ENCODE measurements at regions not wholly inside any gene's neighbourhood (a gene's known extent, or its start where the extent isn't known, plus 50 kb on each side); places are given as distances from the start of the nearest gene placed in this dataset.
A peak's percentile ranks its signal among the peaks of the same experiment; 100 is the strongest.
"Not testable (repeated sequence)": the region's sequence is repeated elsewhere in the genome, so short reads cannot be mapped to it uniquely, and the experiment has no call there.

DNA sequence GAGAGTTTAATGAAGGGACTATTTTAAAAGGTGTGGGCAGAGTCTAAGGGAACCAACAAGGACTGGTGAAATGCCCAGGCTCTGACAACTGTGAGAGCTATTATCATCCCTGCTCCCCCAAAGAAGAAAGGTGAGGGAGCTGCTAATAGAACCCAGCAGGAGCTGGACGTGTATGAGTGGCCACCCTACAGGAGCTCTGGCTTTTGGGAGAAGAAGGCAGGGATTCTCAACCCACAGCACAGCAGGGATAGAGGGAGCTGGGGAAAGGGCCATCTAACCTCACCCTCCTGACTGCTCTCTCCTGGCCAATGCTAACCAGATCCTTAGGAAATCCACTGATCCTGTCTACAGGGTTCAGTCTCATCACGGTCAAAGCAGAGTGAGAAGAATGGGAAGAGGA, 57.1 kb downstream of the GRIN2B start:
- no peak for DNase-seq

DNA sequence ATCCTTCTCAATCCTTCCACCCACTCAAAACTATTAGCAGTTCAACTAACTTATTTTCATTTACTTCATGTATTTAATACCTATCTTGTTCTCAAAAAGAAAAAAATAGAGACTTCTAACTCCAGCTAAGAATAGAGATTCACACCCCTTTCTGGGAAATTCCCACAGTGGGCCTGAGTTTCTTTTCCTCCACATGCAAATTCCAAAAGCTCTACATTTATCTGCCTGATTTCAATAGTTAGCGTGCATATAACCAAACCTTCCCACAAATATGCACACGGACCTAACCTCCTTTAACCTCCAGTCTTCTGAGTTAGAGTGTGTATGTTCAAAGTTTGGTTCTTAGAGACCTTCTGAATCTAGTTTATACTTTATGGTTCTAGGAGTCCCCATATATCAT, 62.5 kb downstream of the GRIN2B start:
- no peak for DNase-seq

DNA sequence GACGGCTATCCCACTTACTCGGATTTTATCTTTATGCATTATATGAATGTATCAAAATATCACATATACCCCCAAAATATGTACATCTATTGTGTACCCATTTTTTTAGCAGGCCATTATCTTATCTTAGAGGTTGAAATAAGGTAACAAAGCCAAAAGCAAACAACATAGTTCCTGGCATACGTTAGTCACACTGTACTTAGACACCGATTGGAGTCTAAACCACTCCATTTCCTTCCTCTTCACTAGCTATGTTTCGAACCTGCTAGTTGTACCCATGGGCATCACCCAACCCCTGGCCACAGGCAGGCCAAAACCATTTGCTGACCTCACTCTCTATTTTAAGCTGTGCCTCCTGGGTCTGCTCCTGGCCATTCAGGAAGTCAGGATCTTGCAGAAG, 66.3 kb downstream of the GRIN2B start:
- DNase-seq = no peak

DNA sequence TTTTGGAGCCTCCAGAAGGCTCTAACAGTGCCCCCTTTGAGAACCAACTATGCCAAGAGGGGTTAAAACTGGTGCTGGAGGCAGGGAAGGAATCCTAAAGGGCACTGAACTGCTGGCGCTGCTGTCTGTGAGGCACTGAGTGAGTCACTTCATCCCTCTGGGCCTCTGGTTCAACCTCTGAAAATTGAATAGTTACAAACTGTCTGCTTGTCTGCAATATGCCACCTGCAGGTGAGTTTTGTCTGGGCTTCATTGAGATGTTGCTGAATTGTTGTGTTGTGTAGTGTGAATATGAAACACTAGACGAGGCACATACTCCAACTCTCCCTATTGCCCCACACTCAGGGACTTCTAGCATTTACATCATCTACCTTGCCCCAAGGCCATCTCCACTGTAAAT, 68.0 kb downstream of the GRIN2B start:
- no peak for DNase-seq

DNA sequence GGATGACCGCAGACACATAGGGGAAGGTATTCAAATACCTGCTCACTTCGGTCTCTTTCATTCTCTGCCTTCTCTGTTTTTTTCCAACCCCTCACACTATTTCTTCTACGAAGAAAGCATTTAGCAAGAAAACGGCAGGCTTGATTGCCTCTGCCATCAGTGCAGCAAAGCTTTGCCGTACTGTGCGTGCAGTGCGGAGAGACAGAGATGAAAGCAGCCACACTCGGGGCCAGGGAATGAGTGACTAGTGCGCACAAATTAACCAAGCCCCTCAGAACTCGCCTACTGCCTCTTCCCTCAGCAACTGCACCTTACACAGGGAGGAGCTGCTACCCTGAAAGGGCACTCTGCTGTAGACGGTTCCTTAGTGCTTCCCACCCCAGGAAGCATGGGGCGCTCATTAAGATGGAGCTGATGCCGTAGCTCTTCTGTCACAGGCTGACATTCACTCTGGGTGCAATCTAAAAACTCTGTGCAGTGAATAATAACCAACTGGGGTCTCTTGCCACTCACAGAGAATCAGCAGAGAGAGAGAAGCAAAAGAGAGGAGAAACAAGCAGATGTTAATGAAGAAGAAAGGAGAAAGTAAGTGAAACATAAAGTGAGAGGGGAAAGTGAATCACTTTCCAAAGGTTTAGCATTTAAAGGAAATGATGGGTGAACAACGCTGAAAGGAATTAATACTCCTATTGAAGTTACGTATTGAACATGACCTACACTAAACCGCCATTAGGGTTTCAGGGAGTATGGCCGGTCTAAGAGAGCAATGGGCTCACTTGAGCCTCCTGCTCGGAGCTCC, 69.4 kb downstream of the GRIN2B start:
- no peak for DNase-seq

DNA sequence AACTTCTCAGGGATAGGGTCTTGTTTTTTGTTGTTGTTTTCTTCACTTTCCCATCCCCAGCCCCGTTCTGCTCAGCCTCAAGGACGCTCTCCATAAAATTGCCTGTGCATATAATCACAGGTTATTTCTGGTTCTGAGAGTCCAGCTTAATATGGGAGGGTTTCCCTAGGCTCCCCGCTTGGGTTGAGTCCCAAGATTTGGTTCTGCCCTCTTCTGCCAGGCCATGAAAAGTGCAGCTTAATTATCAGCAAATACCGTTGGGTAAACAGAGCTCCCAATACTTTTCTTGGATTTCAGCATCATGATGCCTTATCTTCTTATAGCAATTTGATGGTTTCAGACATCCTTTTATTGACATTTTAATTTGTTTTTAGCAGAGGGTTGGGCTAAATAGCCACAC, 75.6 kb downstream of the GRIN2B start:
- no peak for DNase-seq

DNA sequence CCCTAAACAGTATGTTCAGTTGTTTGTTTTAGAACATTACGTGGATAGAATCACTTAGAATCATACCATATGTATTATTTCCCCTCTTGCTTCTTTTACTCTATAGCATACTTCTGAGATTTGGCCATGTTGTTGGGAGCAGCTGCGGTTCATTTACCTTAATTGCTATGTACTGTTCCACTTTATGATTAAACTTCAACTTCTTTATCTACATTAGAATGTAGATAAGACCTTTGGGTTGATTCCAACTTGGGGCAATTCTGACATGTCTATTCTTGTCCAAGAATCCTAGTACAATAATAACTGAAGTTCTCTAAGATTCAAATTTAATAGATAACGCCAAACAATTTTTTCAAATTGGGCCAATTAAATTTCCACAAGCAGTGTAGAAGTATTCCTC, 80.7 kb downstream of the GRIN2B start:
- no peak for DNase-seq

DNA sequence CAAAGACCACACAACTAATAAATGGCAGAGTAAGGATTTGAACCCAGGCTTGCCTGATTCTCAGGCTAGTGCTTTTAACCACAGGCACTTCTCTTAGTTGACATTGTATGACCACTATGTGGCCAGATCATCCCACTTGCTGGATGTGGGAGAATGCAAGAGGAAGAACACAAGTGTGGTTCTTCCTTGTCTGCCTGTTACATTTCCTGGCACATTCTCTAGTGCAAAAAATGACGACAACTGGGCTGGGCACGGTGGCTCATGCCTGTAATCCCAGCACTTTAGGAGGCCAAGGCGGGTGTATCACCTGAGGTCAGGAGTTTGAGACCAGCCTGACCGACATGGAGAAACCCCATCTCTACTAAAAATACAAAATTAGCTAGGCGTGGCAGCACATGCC, 83.0 kb downstream of the GRIN2B start:
- DNase-seq = not testable (repeated sequence)

DNA sequence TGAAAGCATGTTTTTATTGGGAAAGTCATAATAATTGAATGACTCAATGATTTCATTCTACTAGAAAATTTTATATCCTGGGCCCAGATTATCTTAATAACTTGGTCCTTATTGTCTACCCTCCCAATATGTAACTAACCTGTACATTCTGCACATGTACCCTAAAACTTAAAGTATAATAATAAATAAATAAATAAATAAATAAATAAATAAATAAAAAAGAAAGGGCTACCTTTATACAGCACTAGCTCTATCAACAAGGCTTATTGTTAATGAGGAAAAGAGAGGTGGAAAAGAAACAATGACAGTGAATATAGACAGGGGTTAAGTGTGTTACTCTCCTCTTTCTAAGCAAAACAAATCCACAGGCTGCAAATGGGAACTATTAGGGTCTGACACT, 83.6 kb downstream of the GRIN2B start:
- DNase-seq = no peak

DNA sequence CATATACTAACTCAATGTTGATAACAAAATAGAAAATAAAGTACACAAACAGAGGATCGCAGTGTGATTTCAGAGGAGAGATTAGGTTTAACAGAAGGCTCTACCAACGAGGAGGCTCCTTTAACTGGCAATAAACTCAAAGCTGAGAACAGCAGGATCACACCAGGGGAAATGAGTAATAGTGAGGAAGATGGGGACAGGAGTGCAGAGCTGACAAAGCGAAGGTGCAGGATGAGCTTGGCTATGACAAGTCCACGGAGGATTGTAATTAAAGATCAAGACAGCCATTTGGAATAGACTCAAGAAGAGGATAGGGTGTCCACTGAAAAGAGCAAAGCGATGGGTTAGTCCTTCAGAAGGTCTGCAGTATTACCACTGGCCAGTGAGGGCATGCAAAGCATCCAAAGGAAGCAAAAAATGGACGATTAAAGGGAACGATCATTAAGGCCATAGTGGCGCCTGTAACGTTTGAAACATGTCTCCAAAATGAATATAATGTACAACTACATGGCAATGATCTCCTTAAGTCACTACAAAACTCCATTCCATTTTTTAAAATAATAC, 85.3 kb downstream of the GRIN2B start:
- DNase-seq = no peak

DNA sequence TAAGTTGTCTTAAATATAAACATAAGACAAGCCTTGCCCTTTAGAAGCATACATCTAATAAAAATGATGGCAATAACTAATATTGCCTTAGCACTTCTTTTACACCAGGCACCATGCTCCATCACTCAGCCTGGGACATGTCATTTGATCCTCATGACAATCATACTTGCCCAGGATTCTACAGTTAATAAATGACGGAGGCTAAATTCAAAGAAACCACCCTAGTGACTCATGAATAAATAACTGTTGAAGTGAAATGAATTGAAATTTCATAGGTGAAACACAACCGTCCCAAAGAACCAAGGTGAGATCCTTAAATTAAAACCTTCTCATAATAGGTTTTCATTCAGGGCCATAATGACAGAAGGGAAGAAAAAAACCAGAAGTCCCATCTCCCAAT, 89.5 kb downstream of the GRIN2B start:
- no peak for DNase-seq

DNA sequence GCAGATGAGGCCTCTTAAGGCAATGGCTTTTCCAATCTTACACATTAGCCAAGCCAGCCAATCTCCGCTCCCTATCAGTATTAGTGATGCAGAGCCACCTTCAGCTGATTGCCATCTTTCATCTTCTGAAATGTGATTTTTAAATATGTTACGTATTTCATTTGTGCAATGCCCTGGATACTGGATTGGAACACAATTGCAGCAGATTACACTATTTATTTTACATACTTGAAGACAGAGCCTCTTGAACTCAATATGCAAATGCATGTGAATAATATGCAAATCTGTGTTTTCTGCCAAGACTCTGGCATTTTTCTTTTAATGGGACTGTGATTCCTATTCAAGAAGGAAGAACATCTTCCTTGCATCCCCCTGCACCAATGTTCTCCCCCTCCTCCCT, 90.5 kb downstream of the GRIN2B start:
- DNase-seq = no peak

DNA sequence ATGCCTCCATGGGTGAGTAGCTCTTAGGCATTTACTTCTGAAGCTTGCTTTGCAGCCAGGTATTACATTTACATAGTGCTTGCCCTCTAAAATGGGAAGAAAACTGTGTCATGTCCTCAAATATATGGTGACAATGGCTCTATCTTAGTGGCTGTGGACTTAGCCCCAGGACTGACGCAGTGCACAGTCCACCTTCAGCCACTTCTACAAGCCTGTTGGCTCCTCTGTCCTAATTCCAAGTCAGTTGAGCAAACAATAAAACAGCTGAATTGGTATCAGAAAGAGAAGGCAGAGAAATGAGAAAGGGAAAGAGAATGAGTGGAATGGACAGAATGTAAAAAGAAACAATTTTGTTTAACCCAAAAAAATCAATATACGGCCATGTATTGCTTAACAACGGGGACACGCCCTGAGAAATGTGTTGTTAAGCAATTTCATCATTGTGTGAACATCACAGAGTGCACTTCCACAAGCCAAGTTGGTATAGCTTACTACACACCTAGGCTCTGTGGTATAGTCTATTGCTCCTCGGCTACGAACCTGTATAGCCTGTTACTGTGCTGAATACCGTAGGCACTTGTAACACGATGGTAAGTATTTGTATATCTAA, 93.5 kb downstream of the GRIN2B start:
- DNase-seq = no peak

DNA sequence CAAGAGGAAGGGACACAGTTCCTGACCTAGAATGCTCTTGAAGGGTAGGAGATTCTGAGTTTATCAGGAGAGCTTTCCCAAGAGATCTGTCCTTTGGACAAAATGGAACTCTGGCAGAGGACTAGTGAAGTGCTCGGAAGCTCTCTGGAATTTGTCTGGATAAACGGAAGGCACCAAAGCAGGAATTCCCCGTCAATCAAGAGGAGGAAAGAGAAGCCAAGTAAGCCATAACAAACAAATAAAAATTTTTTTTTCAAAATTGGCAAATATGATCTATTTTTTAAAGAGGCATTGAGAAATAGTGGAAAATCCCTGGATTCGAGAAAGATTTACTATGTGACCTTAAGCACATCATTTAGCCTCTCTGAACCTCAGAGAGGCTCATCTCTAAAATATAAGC, 99.2 kb downstream of the GRIN2B start:
- DNase-seq = no peak

DNA sequence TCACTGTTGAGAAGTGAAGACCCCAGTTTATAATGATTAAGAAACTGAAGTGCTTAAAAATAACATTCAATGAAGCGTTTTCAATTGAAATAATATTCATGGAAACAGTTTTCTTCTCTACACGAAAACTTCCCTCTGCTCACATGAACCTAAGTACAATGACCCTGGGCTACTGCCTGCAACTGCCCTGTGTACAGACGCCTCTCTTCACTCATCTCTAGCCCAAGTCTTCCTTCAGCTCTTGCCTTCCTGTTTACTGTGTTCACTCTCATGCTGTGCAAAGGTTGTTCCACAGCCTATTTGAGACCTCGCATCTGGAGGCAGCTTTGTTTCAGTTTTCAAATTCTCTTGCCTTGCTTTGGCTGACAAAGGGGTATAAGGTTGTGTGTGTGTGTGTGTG, 100.8 kb downstream of the GRIN2B start:
- no peak for DNase-seq

DNA sequence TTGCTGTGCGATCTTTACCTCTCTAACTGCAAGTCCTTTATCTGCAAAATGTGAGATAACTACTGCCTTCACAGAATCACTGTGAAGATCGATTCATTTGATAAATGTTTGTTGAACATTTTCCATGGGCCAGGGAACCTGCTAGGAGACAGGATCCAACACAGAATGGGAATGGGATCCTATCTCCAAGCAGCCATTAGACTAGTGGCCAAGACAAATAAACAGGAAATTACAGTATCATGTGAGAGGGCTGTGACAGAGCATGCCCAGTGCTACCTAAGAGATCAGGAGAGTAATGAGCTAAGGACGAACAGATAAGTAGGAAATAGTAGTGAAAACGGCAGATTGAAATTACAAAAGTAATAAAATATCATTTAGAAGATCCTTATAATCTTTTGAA, 105.7 kb downstream of the GRIN2B start:
- no peak for DNase-seq

DNA sequence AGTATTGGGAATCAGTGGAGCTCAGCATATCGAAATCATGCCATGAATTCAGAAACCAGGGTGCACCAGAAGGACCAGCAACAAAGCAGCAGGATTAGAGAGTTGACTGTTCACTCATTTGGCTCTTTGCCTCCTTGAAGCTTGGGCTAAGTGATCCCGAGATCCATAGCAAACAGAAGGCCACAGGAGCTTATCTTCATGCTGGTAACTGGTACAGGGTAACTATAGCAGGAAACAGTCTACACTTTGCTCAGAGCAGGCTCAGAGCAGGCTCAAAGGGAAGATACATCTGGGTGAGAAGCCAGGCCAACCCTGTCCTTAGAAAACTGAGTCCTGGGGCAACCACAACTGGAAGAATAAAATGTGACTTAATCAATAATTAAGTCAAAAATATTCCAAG, 111.1 kb downstream of the GRIN2B start:
- DNase-seq = no peak

DNA sequence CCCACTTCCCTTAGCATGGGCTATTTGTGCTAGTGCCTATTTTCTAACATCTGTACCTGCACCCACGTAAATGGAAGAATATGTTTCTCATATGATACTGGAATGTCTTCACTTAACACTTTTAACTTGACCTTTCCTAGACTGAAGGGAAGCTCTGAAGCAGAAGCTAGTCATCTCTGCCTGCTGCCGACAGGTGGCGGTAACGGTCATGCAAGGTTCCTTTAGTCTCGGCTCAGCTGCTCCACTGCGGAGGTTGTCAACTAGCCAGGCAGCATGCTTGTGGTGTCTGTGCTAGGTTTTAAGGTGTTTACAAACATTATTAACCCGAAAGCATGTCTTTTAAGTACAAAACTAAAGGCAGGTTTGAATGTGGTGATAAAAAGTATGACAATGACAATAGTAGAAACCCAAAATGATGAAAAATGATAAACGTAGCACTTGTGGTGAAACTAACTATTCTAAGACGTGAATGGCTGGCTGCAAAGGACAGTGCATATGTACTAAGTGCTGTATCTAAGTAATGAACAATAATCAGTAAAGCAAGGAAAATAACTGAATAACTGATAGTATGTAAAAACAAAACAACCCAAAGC, 117.2 kb downstream of the GRIN2B start:
- DNase-seq = peak; percentile 30

DNA sequence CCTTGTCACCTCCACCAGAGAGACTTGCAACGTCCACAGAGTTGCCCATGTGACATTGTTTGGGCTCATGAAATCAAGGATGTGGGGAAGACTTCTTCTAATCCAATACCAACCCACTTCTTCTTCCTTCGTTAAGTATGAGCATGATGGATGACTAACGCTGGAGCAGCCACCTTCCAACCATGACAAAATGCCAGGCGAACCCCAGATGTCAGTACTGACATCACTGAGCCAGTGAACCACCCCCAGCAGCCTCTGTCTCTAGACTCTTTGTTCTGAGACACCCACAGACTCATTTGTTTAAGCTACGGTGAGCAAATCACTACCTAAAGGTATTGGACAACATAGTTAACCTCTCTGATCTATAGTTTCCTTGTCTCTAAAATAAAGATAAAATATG, 123.7 kb downstream of the GRIN2B start:
- no peak for DNase-seq

DNA sequence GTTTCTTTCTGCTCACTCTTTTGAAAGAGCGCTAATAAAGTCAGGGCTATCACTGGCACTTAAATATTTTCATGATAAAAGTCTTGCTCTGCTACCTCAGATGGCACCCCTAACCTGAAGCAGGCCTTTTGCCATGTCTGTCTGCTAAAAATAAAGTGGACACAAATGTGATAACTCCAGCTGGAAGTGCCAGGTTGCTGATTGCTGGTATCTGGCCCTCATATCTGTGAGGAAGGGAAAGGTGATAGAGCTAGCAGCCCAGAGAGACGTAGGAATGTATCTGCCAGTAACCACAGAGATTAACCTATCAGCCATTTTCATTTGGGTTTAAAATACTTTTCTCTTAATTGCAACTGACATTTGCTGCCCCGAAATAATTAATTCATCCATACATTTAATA, 127.9 kb downstream of the GRIN2B start:
- no peak for DNase-seq

DNA sequence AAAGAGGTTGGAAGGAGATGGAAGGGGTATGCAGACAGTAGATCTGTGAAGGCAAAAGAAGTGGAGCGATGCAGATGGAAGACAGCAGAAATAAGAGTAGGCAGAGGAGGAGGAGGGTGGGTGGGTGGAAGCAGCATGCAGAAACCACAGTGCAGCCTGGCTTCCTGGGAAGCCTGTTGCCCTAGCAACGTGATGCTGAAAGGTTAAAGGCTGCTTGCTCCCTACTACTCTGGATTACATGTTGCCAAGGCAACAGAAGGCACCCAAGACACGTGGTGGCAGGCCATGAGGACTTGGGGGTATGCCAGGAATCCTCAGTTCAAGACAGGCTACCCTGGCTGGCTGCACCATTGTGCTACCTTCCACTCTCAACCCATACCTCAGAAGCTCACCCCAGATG, 129.6 kb downstream of the GRIN2B start:
- DNase-seq = no peak

DNA sequence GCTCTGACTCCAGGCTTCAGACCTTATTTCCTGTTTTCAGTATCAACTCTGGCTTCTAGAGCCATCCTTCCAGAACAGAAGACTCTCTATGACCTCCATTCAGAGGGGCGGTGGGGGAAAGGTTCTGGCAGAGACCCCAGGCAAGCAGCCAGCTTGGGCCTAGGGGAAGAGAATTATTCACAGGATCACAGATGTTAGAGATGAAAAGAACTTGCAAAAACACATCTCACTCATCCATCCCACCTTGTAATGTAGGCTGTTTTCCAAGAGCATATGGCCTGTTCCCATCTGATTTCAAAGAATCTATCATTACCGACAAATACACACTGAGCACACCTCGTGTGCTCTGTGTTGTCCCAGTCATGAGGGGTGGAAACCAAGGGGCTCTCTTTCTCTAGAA, 131.9 kb downstream of the GRIN2B start:
- DNase-seq = no peak

DNA sequence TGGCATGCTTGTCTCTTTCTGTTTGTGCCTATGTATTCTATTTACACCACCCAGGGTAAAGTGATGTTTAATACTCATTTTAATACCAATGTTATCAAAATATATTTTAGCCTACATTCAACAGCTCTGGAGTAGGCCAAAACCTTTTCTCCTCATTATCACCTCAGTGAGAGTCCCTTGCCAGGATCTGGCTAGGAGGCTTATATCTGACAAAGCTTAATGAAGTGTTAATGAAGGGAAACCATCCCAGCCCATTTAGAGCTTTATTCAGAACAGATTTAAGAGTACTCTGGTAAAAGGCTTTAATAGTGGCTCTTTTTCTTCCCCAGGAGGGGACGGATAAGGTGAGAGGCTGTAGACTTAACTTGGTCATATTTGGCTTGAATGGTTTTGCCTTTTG, 137.6 kb downstream of the GRIN2B start:
- DNase-seq = no peak

DNA sequence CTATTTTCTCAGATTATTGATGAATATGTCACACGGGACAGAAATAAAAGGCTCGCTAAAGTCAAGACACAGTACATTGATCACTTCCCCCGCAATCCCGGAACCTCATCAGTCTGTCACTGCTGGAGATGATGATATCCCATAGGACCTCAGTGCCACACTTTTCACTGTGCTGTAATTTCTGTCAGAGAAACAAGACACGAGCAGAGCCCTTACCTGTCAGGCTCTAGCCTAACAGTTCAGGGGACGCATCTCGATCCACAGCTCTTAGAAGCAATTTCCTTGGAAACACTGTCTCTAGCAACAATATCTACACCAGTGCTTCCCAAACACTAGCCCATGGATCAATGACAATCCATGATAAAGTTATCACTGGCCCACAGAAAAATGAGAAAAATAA, 140.0 kb downstream of the GRIN2B start:
- no peak for DNase-seq

Data from stimulated activated naive CD4-positive, alpha-beta T cell treated with Interleukin-2 at 50 U/mL for 16 hours (primary cell).